Right lung (tissue), 2 donors: ENCODE measurements at regions not wholly inside any gene's neighbourhood (a gene's known extent, or its start where the extent isn't known, plus 50 kb on each side); places are given as distances from the start of the nearest gene placed in this dataset.

Experiments
- DNase-seq, 2 donors: peaks; one replicate each; pipeline ENCODE4 v3.0.0-alpha.2; 2013

GRCh38 chr13:57784633-57785032 lies 153.1 kb downstream of the PCDH17 start:
- DNase-seq: no peak

- no peak for DNase-seq
Measured at GRCh38 chr13:57787058-57787791, 155.7 kb downstream of the PCDH17 start.

GRCh38 chr13:57799624-57800023 lies 168.1 kb downstream of the PCDH17 start:
- no peak for DNase-seq

GRCh38 chr13:57813651-57814050 lies 182.1 kb downstream of the PCDH17 start:
- DNase-seq: no peak

- DNase-seq: no peak
Measured at GRCh38 chr13:57815600-57815999, 184.1 kb downstream of the PCDH17 start.

GRCh38 chr13:57820924-57821323 lies 189.4 kb downstream of the PCDH17 start:
- DNase-seq: no peak

GRCh38 chr13:57823704-57824103 lies 192.2 kb downstream of the PCDH17 start:
- no peak for DNase-seq

GRCh38 chr13:57824121-57824520 lies 192.6 kb downstream of the PCDH17 start:
- no peak for DNase-seq

GRCh38 chr13:57825066-57825465 lies 193.5 kb downstream of the PCDH17 start:
- no peak for DNase-seq

- DNase-seq: no peak
Measured at GRCh38 chr13:57829496-57829895, 198.0 kb downstream of the PCDH17 start.

GRCh38 chr13:57832187-57832586 lies 200.6 kb downstream of the PCDH17 start:
- DNase-seq: no peak

- DNase-seq: peak; percentile 20 to 23
Measured at GRCh38 chr13:57837801-57838200, 206.3 kb downstream of the PCDH17 start.

- no peak for DNase-seq
Measured at GRCh38 chr13:57843521-57843920, 212.0 kb downstream of the PCDH17 start.

GRCh38 chr13:57846600-57847173 lies 215.1 kb downstream of the PCDH17 start:
- no peak for DNase-seq

GRCh38 chr13:57857945-57858344 lies 226.4 kb downstream of the PCDH17 start:
- DNase-seq: no peak

GRCh38 chr13:57858376-57858775 lies 226.8 kb downstream of the PCDH17 start:
- no peak for DNase-seq

GRCh38 chr13:57862879-57863278 lies 231.3 kb downstream of the PCDH17 start:
- no peak for DNase-seq

GRCh38 chr13:57865600-57866294 lies 234.2 kb downstream of the PCDH17 start:
- DNase-seq: no peak

- no peak for DNase-seq
Measured at GRCh38 chr13:57874530-57874929, 243.0 kb downstream of the PCDH17 start.

- no peak for DNase-seq
Measured at GRCh38 chr13:57877601-57878000, 246.1 kb downstream of the PCDH17 start.

- no peak for DNase-seq
Measured at GRCh38 chr13:57878291-57878690, 246.7 kb downstream of the PCDH17 start.

- DNase-seq: no peak
Measured at GRCh38 chr13:57897225-57897624, 265.7 kb downstream of the PCDH17 start.

- DNase-seq: no peak
Measured at GRCh38 chr13:57899096-57899495, 267.6 kb downstream of the PCDH17 start.
